NCI-H2029 treated with DMSO at 0.1 percent for 48 hours (cell line): ENCODE measurements at regions not wholly inside any gene's neighbourhood (a gene's known extent, or its start where the extent isn't known, plus 50 kb on each side); places are given as distances from the start of the nearest gene placed in this dataset.

Experiments used
- DNase-seq: peaks from one replicate; lab custom pipeline; 2025; lab: John Stamatoyannopoulos, UW

DNA sequence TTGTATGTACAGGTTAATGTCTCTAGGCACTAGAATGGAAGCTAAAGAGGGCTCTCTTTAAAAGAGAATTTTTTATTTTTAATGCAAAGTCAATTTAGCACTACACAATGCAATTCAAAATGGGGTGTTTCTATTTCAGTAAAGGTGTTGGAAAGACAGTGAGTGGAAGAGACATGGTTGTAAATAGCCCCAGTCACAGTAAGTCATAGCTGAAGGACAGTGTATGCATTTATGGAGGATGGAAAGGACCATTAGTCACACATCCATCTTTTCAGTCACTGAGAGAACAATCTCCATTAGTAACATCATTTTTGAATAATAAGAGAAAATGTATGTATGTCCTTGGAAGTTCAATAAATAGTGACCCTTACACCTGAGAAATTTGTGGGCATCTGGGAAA lies 148.0 kb downstream of the PDHA2 start:
- no peak for DNase-seq

DNA sequence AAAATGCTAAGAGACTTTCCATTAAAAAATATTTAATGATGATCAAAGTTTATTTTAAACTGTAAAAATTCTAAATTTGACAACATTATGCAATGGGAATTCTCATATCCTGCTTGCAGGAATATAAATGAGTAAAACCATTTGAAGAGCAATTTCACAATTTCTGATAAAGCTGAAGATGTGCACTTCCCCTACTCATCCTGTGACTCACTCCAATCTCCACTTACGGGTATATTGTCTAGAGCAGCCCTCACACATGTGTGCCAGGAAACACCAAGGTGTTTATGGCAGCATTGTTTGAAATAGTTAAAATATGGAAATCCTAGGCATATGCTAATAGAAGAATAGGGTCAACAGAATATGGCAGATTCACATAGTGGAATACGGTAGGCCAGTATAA lies 158.4 kb downstream of the PDHA2 start:
- no peak for DNase-seq

DNA sequence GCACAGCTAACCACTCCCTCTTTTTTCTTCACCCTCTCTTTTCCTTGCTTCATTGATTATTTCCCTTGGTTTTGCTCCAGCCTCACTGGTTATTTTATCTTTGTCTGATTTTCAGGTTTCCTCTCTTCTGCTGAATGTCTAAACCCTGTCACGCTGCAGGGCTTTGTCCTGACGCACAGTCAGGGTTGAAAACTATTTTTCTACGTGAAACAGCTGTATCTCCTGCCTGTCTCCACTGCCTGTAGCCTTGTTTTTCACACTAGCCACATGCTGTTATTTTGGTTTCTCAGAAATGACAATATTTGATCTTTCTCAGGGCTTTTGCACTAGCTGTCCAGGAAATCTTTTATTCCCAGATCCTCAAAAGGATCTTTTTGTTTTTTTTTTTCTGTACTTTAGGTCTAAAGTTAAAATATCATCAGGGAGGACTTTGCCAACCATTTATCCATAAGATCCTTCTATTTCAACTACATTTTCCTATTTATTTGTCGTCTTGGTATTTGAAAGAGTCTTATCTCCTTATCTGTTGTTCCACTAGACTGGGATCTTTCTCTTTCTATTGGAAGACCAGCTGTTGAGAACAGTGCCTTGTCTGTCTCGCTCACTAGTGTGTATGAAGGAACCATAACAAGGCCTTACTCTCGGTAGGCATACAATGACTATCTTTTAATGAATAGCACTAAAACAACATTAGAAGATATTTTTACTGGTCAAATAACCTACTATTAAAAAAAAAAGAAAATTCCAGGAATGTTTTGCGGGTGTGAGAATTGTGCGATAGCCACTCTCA lies 164.3 kb downstream of the PDHA2 start:
- DNase-seq: no peak

DNA sequence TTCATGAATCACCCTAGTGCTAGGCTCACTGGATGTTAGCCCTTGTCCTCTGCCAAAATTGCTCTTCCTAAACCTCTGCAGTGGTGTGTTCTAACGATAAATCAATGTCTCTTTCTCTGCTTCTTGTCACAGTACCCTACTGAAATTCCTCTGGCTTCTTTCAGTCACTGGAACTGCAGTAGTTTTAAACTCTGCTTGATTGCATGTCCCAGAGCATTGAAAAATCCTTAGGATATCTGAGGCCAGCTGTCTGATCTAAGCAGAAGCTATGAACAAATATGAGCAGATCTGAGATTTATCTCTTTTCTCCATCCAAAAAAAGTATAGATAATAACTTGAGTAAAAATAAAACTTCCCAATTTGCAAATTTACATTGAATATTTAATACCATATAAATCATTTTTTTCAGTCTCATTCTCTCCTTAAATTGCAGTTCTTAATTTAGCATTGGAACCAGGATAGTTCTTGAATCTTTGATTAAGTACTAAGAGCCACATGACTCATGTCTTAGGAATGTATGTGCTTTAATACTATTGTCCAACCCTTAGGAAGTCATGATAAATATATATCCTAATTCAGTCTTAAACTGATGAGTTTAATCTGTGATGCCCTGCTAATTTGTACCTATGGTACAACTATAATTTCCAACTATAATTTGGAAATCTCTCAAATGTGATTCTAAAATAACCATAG lies 169.7 kb downstream of the PDHA2 start:
- no peak for DNase-seq

DNA sequence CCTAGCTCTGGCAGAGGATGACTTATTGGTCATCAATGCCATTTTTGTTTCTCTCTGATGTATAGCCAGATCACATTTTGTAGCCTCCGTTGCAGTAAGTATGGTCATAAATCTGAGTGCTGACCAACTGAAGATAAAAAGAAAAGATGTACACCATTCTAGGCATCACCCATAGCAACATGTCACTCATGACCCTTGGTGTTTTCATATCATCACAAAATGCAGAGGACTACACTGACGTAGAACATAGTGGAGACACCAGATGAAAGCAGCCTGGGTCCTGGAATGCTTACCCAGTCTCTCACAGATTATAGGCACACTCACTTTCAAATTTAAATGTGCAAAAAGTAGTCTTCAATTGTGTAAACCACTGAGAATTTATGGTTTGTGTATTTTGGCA lies 172.8 kb downstream of the PDHA2 start:
- DNase-seq: no peak

DNA sequence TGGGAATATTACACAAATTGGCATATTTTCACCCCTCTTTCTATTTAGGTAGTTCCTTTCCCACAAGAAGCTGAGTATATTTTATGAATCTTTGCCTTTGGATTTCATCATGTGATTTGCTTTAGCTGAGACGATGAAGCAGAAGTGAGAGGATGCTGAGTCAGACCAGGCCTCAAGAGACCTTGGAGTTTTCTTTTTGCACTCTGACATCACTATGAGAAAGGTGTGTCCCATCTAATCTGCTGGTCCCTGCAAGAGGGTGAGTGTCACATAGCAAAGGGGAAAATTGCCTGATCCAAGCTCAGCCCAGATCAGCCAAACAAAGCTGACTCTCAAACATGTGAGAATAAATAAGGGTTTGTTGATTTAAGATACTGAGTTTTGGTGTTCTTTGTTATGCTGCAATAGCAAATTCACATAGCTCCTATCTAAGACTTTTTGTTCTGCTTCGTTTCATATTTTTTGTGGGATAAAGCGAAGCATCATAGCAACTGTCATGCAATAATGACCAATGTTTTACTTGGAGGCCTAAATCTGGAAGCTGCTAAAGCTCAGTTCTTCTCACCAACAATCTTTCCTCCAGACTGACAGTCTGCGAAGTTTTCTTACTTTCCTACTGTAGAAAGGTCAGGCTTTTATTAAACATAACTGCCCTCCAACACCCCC lies 176.9 kb downstream of the PDHA2 start:
- no peak for DNase-seq

DNA sequence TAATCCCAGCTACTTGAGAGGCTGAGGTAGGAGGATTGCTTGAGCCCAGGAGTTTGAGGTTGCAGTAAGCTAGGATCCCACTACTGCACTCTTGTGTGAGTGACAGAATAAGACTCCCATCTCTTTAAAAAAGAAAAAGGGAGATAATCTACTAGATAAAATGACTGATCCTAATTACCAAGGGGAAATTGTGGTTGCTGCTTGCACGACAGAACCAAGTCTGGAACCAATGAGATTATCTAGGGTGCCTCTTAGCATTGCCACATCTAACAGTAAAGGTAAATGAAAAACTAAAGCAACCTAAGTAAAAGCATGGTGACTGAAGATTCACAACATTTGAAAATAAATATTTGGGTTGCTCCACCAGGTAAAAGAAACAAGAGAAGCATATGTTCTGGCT lies 185.1 kb downstream of the PDHA2 start:
- no peak for DNase-seq

DNA sequence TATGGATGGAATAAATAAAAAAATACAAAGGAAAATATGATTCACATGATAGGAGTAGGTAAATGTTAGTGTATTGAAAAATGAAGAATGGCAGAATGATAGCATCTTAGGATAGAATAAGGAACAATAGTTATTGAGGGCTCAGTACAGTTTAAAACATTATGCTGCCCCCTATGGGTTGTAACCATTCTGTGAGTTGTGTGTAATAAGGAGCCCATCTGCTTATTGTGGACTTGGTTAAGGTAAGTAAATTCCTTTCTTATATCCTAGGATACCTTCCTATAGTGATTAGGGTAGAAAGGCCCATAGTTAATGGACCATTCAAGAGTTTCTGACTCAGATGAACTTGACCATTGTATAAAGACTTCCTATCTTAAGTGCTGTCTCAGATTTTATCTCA lies 195.8 kb downstream of the PDHA2 start:
- DNase-seq: no peak

DNA sequence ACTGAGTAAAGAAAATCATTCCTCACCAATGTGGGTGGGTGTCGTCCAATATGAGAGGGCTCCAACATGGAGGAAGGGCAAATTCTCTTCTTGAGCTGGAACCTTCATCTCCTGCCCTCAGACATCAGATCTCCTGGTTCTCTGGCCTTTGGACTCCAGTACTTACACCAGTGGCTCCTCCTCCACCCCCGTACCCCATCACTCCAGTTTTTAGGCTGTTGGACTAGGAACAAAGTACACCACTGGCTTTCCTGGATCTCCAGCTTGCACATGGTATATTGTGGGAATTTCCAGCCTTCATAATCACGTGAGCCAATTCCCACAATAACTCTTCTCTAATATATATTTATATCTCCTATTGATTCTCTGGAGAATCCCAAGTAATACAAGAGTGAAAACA lies 196.9 kb downstream of the PDHA2 start:
- DNase-seq: no peak

DNA sequence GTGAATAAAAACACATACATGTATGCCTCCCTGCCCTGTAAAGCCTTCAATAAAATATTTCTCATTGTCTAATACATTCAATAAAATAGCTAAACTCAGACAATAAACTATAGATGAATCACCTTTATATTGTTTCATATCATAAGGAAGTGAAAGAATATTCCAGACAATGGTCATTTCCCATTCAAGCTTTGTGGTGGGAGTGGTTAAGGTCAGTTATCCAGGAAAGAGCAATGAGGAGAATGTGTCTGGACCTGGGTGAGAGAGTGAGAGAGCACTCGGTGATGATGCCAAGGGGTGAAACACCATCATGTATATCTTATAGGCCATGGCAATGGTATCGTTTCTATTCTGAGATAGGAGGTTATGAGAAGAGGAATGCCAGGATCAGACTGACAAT lies 197.8 kb downstream of the PDHA2 start:
- DNase-seq: no peak

DNA sequence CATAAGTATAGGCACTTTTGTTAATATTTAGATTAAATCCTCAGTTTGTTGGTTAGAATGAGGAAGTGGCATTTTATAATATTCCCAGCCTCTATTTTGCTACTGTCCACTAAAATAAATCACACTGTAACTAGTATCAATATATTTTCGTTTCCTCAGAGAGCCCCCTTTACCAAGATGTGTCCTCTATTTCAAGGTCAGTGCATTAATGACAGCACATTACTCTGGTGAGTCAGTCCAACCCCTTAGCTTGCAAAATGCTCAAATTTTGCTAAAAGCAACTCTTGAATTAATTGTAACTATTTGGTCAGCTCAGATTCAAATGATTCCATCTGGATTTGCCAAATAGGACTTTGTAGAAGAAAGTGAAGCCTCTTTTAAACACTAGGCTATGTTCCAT lies 199.3 kb downstream of the PDHA2 start:
- DNase-seq: no peak

DNA sequence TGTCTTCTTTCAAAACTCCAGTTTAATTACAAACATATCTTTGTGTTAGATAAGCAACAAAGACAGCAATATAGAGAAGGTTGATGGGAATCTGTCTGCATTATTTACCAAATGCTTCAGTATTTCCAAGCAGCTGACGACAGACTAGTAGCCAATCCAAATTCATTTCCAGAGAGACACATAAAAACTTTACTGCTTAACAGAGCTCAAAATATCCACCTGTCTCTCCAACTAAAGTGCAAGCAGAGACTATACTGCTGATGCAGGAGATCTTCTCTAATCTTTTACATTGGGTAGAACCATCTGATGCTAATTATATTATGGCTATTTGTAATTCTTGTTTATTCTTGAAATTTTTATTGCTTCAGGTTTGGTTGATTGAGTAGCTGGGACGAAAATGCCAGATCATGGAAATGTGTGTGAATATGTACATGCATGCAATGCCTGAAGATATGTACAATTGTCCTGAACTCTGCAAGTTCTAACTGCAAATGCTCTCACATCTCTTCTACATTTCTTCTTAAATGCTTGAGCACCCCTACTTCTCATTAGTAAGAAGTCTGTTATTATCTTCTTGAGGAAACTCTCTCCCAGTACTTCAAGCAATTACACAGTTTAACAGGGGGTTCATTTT lies 200.0 kb downstream of the PDHA2 start:
- DNase-seq: no peak

DNA sequence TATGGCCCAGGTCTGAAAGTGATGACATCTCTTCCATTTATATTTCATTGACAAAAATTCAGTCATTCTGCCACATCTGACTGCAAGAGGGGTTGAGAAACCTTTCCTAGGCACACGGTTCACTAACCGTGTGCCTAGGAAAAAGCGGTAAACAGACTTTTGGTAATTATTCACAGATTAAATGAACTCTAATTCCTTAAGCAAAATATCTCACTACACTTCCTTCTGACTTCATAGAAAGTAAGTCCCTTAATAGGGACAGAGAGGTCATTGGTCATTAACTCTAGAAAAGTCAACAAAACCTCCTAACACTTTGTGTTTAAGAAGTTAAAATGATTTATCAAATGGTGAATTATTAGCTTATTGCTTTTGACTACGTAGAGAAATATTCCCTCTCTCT lies 205.1 kb downstream of the PDHA2 start:
- no peak for DNase-seq

DNA sequence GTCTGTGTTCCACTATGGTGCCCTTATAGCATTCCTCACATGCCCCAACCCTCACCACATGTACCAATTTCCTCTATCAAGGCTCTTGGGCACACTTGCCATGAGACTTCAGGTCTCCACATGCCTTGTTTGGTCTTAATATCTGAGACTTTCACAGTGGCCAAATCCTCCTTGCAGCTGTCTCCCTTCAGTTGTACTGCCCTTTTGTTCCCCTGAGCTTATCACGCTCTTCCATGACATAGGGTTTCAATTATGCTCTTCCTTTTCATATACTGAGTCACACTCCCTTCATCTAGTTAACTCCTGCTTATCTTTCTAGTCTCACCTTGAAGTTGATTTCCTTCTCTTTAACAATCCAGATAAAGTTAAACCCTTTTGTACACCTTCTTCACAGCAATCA lies 212.9 kb downstream of the PDHA2 start:
- no peak for DNase-seq

DNA sequence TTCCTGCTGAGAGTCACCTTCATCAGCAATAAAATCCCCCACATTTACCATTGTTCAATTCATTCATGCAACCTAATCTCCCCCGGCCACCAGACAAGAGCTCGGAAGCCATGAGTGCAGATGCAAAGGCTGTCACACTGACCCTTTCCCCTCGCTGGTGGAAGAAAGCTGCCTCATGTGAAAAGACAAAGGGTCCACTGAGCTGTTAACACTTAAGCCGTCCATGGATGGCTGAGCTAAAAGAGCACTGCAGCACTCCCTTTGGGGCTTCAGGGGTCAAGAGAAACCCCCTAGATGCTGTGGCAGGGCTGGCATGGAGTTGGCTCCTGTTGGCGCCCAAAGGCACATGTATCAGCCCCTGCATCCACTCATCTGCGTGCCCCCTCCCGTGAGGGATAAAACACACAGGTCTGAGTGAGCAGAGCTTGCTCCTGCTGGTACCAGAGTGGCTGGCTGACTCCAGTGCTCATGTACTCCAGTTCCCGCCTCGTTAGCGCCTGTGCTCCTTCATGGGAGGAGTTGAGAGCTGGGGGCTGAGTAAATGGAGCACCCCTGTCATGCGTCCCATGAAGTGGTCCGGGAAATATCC lies 216.5 kb downstream of the PDHA2 start:
- DNase-seq: no peak

DNA sequence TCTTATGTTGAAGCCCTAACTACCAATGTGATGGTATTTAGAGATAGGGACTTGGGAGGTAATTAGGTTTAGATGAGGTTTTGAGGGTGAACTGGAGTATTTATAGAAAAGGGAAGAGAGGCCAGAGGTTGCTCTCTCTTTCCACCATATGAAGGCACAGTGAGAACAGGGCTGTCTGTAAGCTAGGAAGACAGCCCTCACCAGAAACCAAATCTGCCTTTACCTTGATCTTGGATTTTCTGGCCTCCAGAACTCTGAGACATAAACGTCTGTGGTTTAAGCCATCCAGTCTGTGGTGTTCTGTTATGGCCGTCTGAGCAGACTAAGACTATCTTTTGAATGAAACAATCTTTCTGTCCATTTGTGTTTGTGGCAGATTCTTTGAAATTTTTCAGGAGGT lies 223.7 kb downstream of the PDHA2 start:
- DNase-seq: no peak

DNA sequence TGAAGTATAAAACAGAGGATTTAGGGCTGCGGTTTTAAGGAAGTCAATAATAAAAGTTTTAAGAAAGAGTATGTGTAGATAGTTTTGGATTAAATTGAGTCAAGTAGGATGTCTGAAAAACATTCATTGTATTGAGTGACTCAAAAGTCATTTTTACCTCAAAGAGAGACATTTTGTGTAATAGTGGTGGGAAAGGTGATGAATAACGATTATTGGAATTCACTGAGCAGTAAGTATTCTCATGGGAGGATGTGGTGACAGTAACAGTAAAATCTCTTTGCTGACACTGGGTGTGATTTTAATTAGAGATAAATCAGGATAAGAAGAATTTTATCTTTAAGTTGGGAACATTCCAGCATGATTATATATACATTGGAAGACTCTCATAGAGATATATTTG lies 233.6 kb downstream of the PDHA2 start:
- DNase-seq: no peak

DNA sequence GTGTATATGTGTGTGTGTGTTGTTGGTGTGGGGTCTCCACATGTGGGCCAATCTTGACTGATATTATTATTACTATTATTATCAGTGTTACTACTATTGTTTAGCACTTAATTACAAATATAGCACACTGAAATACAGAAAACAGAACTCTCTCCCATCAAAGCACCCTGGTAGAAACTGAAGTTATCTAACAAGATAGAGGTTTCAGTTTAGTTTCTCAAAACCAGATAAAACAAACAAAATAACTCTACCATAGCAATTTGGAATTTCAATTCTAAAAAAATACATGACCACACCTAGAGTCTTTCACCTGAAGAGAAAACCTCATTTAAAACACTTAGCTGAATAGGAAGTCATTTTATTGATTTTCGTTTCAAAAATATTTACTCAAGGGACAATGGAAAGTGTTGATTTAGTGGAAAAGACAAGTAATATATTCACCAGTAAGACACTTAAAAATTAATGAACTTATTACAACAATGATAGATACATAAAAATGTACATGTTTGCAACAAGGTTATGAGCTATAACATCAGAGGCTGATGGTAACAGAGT lies 252.3 kb downstream of the PDHA2 start:
- peak; percentile 9 for DNase-seq

DNA sequence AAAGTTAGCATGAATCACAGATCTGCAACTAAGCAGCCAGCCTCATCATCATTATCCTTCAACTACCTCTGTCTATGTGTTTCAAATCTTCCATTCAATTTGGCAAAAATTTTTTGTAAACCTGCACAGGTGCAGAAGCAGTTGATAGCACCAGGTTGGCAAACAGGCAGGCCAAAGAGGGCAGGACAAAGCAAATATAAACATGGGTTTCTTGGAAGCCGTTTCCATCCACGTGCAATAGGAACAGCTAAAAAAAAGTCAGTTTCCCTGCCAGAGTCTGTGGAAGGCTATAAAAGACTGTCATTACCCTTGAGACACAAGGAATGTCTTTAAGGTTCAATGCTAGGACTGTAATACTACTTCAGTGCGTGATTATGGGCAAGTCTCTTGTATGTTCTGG lies 253.2 kb downstream of the PDHA2 start:
- DNase-seq: peak; percentile 46

DNA sequence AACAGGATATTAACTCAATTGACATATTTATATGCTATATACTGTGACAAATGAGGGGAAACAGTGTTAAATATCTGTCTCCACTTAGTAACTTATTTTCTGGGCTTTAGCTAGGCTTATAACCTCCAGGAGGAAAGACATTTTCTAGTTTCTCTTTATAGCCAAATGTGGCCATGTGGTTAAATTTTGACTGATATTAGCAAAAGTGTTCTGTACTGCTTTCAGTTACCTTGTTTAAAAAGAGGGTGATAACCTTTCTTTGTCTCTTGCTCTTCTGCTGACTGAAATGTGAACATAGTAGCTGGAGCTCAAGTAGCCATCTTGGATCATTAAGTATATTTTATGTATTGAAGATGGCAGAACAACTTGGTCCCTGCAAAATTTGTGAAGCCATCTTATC lies 253.7 kb downstream of the PDHA2 start:
- no peak for DNase-seq

DNA sequence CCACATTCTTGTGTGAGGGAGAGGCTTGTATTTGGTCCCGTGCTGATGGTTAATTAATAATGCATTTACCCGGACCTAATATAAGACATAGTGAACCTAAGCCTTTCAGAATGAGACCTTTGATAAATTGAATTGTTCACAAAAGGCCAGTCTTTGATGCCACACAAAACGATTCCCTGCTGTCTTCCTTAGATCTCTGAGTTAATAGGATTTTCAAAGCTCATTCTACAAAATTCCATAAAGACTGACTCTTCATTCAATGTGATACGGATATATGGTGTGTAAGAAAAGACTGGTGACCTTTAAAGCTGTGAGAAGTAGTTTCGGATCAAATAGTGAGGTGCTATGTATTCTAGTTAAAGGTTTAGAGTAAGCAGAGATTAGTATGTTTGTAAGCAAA lies 254.3 kb downstream of the PDHA2 start:
- DNase-seq: no peak

DNA sequence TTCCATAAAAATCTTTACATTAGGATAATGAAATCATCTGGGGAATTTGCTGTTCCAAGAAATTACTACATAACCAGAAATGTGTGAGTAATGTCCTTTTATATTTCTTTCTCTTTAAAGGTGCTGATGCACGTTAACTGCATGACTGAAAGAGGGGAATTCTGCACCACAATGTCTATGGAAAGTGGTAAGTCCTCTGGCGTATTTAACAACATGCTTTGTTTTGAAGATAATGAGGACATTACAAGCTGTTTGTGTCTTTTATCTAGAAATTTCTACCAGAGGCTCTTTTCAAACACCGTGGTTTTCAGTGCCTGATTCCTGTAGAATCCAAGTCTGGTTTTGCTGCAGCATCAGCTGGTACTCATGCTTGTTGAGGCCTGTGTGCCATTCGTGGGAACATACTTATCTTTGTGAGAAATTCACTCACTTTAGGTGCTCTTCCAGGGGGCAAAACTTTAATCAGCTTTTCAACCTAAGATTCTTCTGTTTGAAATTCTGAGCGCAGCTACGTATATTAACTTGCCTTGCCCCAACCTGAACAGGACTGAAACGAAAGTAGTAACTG lies 257.2 kb downstream of the PDHA2 start:
- DNase-seq: no peak
